Fibroblast of skin of scalp (primary cell): ENCODE measurements at regions not wholly inside any gene's neighbourhood (a gene's known extent, or its start where the extent isn't known, plus 50 kb on each side); places are given as distances from the start of the nearest gene placed in this dataset.

Source experiments
- DNase-seq: peaks from one replicate; pipeline ENCODE4 v3.0.0-alpha.2; 2013

GRCh38 chr10:128950916-128951275 lies 516.1 kb upstream of the MGMT start:
- no peak for DNase-seq

GRCh38 chr10:128952856-128953255 lies 514.2 kb upstream of the MGMT start:
- DNase-seq = no peak

GRCh38 chr10:128956149-128956548 lies 510.9 kb upstream of the MGMT start:
- DNase-seq = no peak

GRCh38 chr10:128957221-128957620 lies 509.8 kb upstream of the MGMT start:
- DNase-seq = no peak

- no peak for DNase-seq
Measured at GRCh38 chr10:128958834-128959690, 508.0 kb upstream of the MGMT start.

- no peak for DNase-seq
Measured at GRCh38 chr10:128959746-128960145, 507.3 kb upstream of the MGMT start.

- no peak for DNase-seq
Measured at GRCh38 chr10:128960517-128960916, 506.5 kb upstream of the MGMT start.

- no peak for DNase-seq
Measured at GRCh38 chr10:128962182-128962581, 504.9 kb upstream of the MGMT start.

GRCh38 chr10:128963211-128964099 lies 503.6 kb upstream of the MGMT start:
- no peak for DNase-seq

- no peak for DNase-seq
Measured at GRCh38 chr10:128964100-128964403, 503.0 kb upstream of the MGMT start.

- no peak for DNase-seq
Measured at GRCh38 chr10:128967980-128968756, 498.9 kb upstream of the MGMT start.

- DNase-seq = no peak
Measured at GRCh38 chr10:128969551-128969950, 497.5 kb upstream of the MGMT start.

GRCh38 chr10:128971374-128972035 lies 495.5 kb upstream of the MGMT start:
- DNase-seq = no peak

GRCh38 chr10:128972036-128972405 lies 495.0 kb upstream of the MGMT start:
- no peak for DNase-seq

- no peak for DNase-seq
Measured at GRCh38 chr10:128973221-128973620, 493.8 kb upstream of the MGMT start.

- DNase-seq = no peak
Measured at GRCh38 chr10:128976856-128977255, 490.2 kb upstream of the MGMT start.

GRCh38 chr10:128978211-128978610 lies 488.8 kb upstream of the MGMT start:
- DNase-seq = no peak

GRCh38 chr10:128979405-128979804 lies 487.6 kb upstream of the MGMT start:
- DNase-seq = no peak

- DNase-seq = no peak
Measured at GRCh38 chr10:128981251-128981650, 485.8 kb upstream of the MGMT start.

- no peak for DNase-seq
Measured at GRCh38 chr10:128981881-128982615, 485.0 kb upstream of the MGMT start.

GRCh38 chr10:128982616-128982915 lies 484.5 kb upstream of the MGMT start:
- DNase-seq = no peak

GRCh38 chr10:128985036-128985435 lies 482.0 kb upstream of the MGMT start:
- DNase-seq = no peak
